ENCODE measurements at regions not wholly inside any gene's neighbourhood (a gene's known extent, or its start where the extent isn't known, plus 50 kb on each side); places are given as distances from the start of the nearest gene placed in this dataset.

DNA sequence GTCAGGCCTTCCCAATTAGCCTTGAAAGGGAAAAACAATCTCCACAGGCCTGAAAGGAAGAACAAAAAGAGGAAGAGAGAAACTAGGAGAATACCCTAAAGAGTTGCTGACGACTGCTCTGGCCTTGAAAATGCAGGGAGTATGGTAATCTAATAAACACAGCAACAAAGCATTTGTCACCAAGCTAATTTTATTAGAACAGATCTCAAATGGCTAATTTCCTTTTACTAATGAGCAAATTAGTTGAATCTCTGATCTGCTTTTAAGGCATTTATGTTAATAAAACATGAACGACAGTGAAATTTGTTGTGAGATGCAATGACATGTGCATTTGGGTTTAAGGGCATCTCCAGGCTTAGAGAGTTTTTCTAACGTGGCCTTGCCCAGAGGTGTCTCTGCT lies 212.2 kb downstream of the BUD13 start:
- TF ChIP-seq, protein P1, sequence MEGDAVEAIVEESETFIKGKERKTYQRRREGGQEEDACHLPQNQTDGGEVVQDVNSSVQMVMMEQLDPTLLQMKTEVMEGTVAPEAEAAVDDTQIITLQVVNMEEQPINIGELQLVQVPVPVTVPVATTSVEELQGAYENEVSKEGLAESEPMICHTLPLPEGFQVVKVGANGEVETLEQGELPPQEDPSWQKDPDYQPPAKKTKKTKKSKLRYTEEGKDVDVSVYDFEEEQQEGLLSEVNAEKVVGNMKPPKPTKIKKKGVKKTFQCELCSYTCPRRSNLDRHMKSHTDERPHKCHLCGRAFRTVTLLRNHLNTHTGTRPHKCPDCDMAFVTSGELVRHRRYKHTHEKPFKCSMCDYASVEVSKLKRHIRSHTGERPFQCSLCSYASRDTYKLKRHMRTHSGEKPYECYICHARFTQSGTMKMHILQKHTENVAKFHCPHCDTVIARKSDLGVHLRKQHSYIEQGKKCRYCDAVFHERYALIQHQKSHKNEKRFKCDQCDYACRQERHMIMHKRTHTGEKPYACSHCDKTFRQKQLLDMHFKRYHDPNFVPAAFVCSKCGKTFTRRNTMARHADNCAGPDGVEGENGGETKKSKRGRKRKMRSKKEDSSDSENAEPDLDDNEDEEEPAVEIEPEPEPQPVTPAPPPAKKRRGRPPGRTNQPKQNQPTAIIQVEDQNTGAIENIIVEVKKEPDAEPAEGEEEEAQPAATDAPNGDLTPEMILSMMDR (IDR thresholded peaks at IDR 0.05): no peak
- no peak for TF ChIP-seq POLR2A (IDR thresholded peaks at IDR 0.05)
